ENCODE measurements at regions not wholly inside any gene's neighbourhood (a gene's known extent, or its start where the extent isn't known, plus 50 kb on each side); places are given as distances from the start of the nearest gene placed in this dataset.

- Histone ChIP-seq H3K27me3 (replicated peaks in 1 of 2; ENCODE audit: control insufficient read depth in 2 of 2, extremely low read depth in 1 of 2, insufficient read depth in 2 of 2, low read length in 1 of 2) (no peaks in the 10 kb centered on the region), H3K9me3 (no peaks in the 10 kb centered on the region), H3K4me3 (ENCODE audit: control insufficient read depth in 1 of 2, extremely low read depth in 1 of 2, low read length in 1 of 2) (no peak overlapping the region), H3K36me3 (ENCODE audit: control insufficient read depth in 2 of 2, extremely low read depth in 1 of 2, insufficient read depth in 1 of 2, low read length in 1 of 2) (no peaks in the 10 kb centered on the region), H3K4me1 (ENCODE audit: control insufficient read depth in 1 of 2, extremely low read depth in 1 of 2, insufficient read depth in 2 of 2, low read length in 2 of 2) (no peaks in the 10 kb centered on the region), H3K27ac (ENCODE audit: low read length) (no peak overlapping the region)
- WGBS (ENCODE audit: insufficient coverage): no CpG with 5 or more reads among the region's 2 CpGs
- Mint-ChIP-seq H3K4me1 (no peaks in the 10 kb centered on the region), H3K27me3 (no peaks in the 10 kb centered on the region), H3K4me3 (no peak overlapping the region), H3K9me3 (no peaks in the 10 kb centered on the region), H3K36me3 (no peaks in the 10 kb centered on the region), H3K27ac (no peak overlapping the region)
- POLR2A ChIA-PET: no interaction called here
- CTCF ChIA-PET: no interaction called here
- DNase-seq (no peak), ATAC-seq (replicated peaks in 1 of 4) (no peak)
Measured at GRCh38 chr13:105428811-105429210, 1106.7 kb downstream of the EFNB2 start.

GRCh38 chr13:105426441-105426840, 1109.0 kb downstream of the EFNB2 start:
- Histone ChIP-seq H3K27me3 (replicated peaks in 1 of 2; ENCODE audit: control insufficient read depth in 2 of 2, extremely low read depth in 1 of 2, insufficient read depth in 2 of 2, low read length in 1 of 2) (no peaks in the 10 kb centered on the region), H3K27ac (ENCODE audit: low read length) (no peak overlapping the region), H3K4me1 (ENCODE audit: control insufficient read depth in 1 of 2, extremely low read depth in 1 of 2, insufficient read depth in 2 of 2, low read length in 2 of 2) (no peaks in the 10 kb centered on the region), H3K9me3 (no peaks in the 10 kb centered on the region), H3K4me3 (ENCODE audit: control insufficient read depth in 1 of 2, extremely low read depth in 1 of 2, low read length in 1 of 2) (no peak overlapping the region), H3K36me3 (ENCODE audit: control insufficient read depth in 2 of 2, extremely low read depth in 1 of 2, insufficient read depth in 1 of 2, low read length in 1 of 2) (no peaks in the 10 kb centered on the region)
- WGBS (ENCODE audit: insufficient coverage): 86% methylated on average over 2 of the region's 5 CpGs
- Mint-ChIP-seq H3K9me3 (peaks cover 0 to 4% (median 0%) of the 10 kb centered on the region in 3 donors), H3K4me1 (no peaks in the 10 kb centered on the region), H3K36me3 (no peaks in the 10 kb centered on the region), H3K27me3 (no peaks in the 10 kb centered on the region), H3K4me3 (no peak overlapping the region), H3K27ac (no peak overlapping the region)
- ChIA-PET CTCF (no interaction called here), POLR2A (no interaction called here)
- ATAC-seq (replicated peaks in 1 of 4): no peak
- DNase-seq: no peak

GRCh38 chr13:105414639-105415038, 1120.8 kb downstream of the EFNB2 start:
- Histone ChIP-seq H3K4me1 (ENCODE audit: control insufficient read depth in 1 of 2, extremely low read depth in 1 of 2, insufficient read depth in 2 of 2, low read length in 2 of 2) (no peaks in the 10 kb centered on the region), H3K36me3 (ENCODE audit: control insufficient read depth in 2 of 2, extremely low read depth in 1 of 2, insufficient read depth in 1 of 2, low read length in 1 of 2) (no peaks in the 10 kb centered on the region), H3K4me3 (ENCODE audit: control insufficient read depth in 1 of 2, extremely low read depth in 1 of 2, low read length in 1 of 2) (no peak overlapping the region), H3K9me3 (no peaks in the 10 kb centered on the region), H3K27me3 (replicated peaks in 1 of 2; ENCODE audit: control insufficient read depth in 2 of 2, extremely low read depth in 1 of 2, insufficient read depth in 2 of 2, low read length in 1 of 2) (no peaks in the 10 kb centered on the region), H3K27ac (ENCODE audit: low read length) (no peak overlapping the region)
- DNase-seq: no peak
- H3K27me3 Mint-ChIP-seq: no peaks in the 10 kb centered on the region
- ATAC-seq (replicated peaks in 1 of 4): no peak
- H3K36me3 Mint-ChIP-seq: no peaks in the 10 kb centered on the region
- no peaks in the 10 kb centered on the region for H3K4me1 Mint-ChIP-seq
- POLR2A ChIA-PET: no interaction called here
- no CpG with 5 or more reads among the region's 1 CpG for WGBS (ENCODE audit: insufficient coverage)
- CTCF ChIA-PET: no interaction called here
- no peak overlapping the region for H3K27ac Mint-ChIP-seq
- H3K4me3 Mint-ChIP-seq: no peak overlapping the region
- peaks cover 0 to 3% (median 0%) of the 10 kb centered on the region in 3 donors for H3K9me3 Mint-ChIP-seq

- Histone ChIP-seq H3K27ac (ENCODE audit: low read length) (no peak overlapping the region), H3K4me3 (ENCODE audit: control insufficient read depth in 1 of 2, extremely low read depth in 1 of 2, low read length in 1 of 2) (no peak overlapping the region), H3K27me3 (replicated peaks in 1 of 2; ENCODE audit: control insufficient read depth in 2 of 2, extremely low read depth in 1 of 2, insufficient read depth in 2 of 2, low read length in 1 of 2) (no peaks in the 10 kb centered on the region), H3K4me1 (ENCODE audit: control insufficient read depth in 1 of 2, extremely low read depth in 1 of 2, insufficient read depth in 2 of 2, low read length in 2 of 2) (no peaks in the 10 kb centered on the region), H3K9me3 (no peaks in the 10 kb centered on the region), H3K36me3 (ENCODE audit: control insufficient read depth in 2 of 2, extremely low read depth in 1 of 2, insufficient read depth in 1 of 2, low read length in 1 of 2) (no peaks in the 10 kb centered on the region)
- no CpG with 5 or more reads among the region's 3 CpGs for WGBS (ENCODE audit: insufficient coverage)
- CTCF ChIA-PET: no interaction called here
- H3K9me3 Mint-ChIP-seq: no peaks in the 10 kb centered on the region
- no peak overlapping the region for H3K27ac Mint-ChIP-seq
- no peaks in the 10 kb centered on the region for H3K36me3 Mint-ChIP-seq
- ATAC-seq (replicated peaks in 1 of 4) (no peak), DNase-seq (no peak)
- H3K4me1 Mint-ChIP-seq: no peaks in the 10 kb centered on the region
- no peaks in the 10 kb centered on the region for H3K27me3 Mint-ChIP-seq
- no peak overlapping the region for H3K4me3 Mint-ChIP-seq
- POLR2A ChIA-PET: no interaction called here
Measured at GRCh38 chr13:105412171-105412570, 1123.3 kb downstream of the EFNB2 start.

- peak in 14 of 35 experiments; percentile 0 to 27 (median 3) for DNase-seq
- Mint-ChIP-seq H3K4me3 (no peak overlapping the region), H3K27ac (no peak overlapping the region)
Measured at GRCh38 chr13:105410602-105411001, 1124.9 kb downstream of the EFNB2 start.

GRCh38 chr13:105406551-105406950, 1128.9 kb downstream of the EFNB2 start:
- Mint-ChIP-seq H3K27ac (no peak overlapping the region), H3K4me1 (no peaks in the 10 kb centered on the region), H3K9me3 (no peaks in the 10 kb centered on the region), H3K27me3 (no peaks in the 10 kb centered on the region), H3K4me3 (no peak overlapping the region), H3K36me3 (no peaks in the 10 kb centered on the region)
- Histone ChIP-seq H3K36me3 (ENCODE audit: control insufficient read depth in 2 of 2, extremely low read depth in 1 of 2, insufficient read depth in 1 of 2, low read length in 1 of 2) (no peaks in the 10 kb centered on the region), H3K4me1 (ENCODE audit: control insufficient read depth in 1 of 2, extremely low read depth in 1 of 2, insufficient read depth in 2 of 2, low read length in 2 of 2) (no peaks in the 10 kb centered on the region), H3K4me3 (ENCODE audit: control insufficient read depth in 1 of 2, extremely low read depth in 1 of 2, low read length in 1 of 2) (no peak overlapping the region), H3K9me3 (no peaks in the 10 kb centered on the region), H3K27me3 (replicated peaks in 1 of 2; ENCODE audit: control insufficient read depth in 2 of 2, extremely low read depth in 1 of 2, insufficient read depth in 2 of 2, low read length in 1 of 2) (no peaks in the 10 kb centered on the region), H3K27ac (ENCODE audit: low read length) (no peak overlapping the region)
- ATAC-seq (replicated peaks in 1 of 4) (no peak), DNase-seq (no peak)
- whole genome bisulfite sequencing (ENCODE audit: insufficient coverage): no CpG with 5 or more reads among the region's 3 CpGs
- POLR2A ChIA-PET: no interaction called here
- CTCF ChIA-PET: no interaction called here

More at GRCh38 chr13:105410602-105411001, 1124.9 kb downstream of the EFNB2 start:
- no peaks in the 10 kb centered on the region for H3K27me3 Mint-ChIP-seq
- H3K4me1 Mint-ChIP-seq: no peaks in the 10 kb centered on the region
- Histone ChIP-seq H3K4me1 (ENCODE audit: control insufficient read depth in 1 of 2, extremely low read depth in 1 of 2, insufficient read depth in 2 of 2, low read length in 2 of 2) (no peaks in the 10 kb centered on the region), H3K4me3 (ENCODE audit: control insufficient read depth in 1 of 2, extremely low read depth in 1 of 2, low read length in 1 of 2) (no peak overlapping the region), H3K36me3 (ENCODE audit: control insufficient read depth in 2 of 2, extremely low read depth in 1 of 2, insufficient read depth in 1 of 2, low read length in 1 of 2) (no peaks in the 10 kb centered on the region), H3K9me3 (no peaks in the 10 kb centered on the region), H3K27me3 (replicated peaks in 1 of 2; ENCODE audit: control insufficient read depth in 2 of 2, extremely low read depth in 1 of 2, insufficient read depth in 2 of 2, low read length in 1 of 2) (no peaks in the 10 kb centered on the region), H3K27ac (ENCODE audit: low read length) (no peak overlapping the region)
- ChIA-PET POLR2A (no interaction called here), CTCF (interaction anchor here in 1 of 2 donors (1.0 to 1.1 kb wide), 2 partner anchors 1124 to 1126 kb away, joined by 3 to 4 read pairs; no protein-coding TSS in a partner anchor)
- WGBS (ENCODE audit: insufficient coverage): 51% methylated on average over 10 of the region's 11 CpGs
- no peaks in the 10 kb centered on the region for H3K36me3 Mint-ChIP-seq
- H3K9me3 Mint-ChIP-seq: no peaks in the 10 kb centered on the region
- no peak for ATAC-seq (replicated peaks in 1 of 4)

- no peaks in the 10 kb centered on the region for H3K36me3 Mint-ChIP-seq
- Histone ChIP-seq H3K27ac (ENCODE audit: low read length) (no peak overlapping the region), H3K27me3 (replicated peaks in 1 of 2; ENCODE audit: control insufficient read depth in 2 of 2, extremely low read depth in 1 of 2, insufficient read depth in 2 of 2, low read length in 1 of 2) (no peaks in the 10 kb centered on the region), H3K9me3 (no peaks in the 10 kb centered on the region), H3K4me3 (ENCODE audit: control insufficient read depth in 1 of 2, extremely low read depth in 1 of 2, low read length in 1 of 2) (no peak overlapping the region), H3K36me3 (ENCODE audit: control insufficient read depth in 2 of 2, extremely low read depth in 1 of 2, insufficient read depth in 1 of 2, low read length in 1 of 2) (no peaks in the 10 kb centered on the region), H3K4me1 (ENCODE audit: control insufficient read depth in 1 of 2, extremely low read depth in 1 of 2, insufficient read depth in 2 of 2, low read length in 2 of 2) (no peaks in the 10 kb centered on the region)
- no peak for DNase-seq
- H3K4me1 Mint-ChIP-seq: no peaks in the 10 kb centered on the region
- ATAC-seq (replicated peaks in 1 of 4): no peak
- H3K27me3 Mint-ChIP-seq: no peaks in the 10 kb centered on the region
- CTCF ChIA-PET: no interaction called here
- POLR2A ChIA-PET: no interaction called here
- H3K27ac Mint-ChIP-seq: no peak overlapping the region
- H3K9me3 Mint-ChIP-seq: peaks cover 0 to 4% (median 0%) of the 10 kb centered on the region in 3 donors
- H3K4me3 Mint-ChIP-seq: no peak overlapping the region
Measured at GRCh38 chr13:105403086-105403485, 1132.4 kb downstream of the EFNB2 start.
